ENCODE measurements at regions not wholly inside any gene's neighbourhood (a gene's known extent, or its start where the extent isn't known, plus 50 kb on each side); places are given as distances from the start of the nearest gene placed in this dataset.

DNA sequence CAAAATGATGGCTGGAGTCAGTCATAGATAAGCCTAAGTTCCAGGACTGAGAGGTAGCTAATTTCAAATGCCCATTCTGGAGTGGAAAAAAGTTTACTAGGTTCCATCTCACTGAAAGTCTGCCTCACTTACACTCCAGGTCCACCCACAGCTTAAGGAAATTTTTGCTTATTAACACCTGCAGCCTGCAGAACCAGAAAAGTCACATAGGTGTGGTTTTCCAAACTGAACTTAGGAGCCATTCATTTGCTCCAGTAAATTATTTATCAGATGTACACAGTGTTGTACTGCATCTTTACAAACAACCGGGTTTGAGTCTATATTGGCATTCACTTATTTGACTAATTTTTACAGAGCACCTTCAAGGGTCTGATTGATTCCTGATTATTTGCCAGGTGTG lies 157.4 kb upstream of the ARID2 start:
- TF ChIP-seq, protein P1, sequence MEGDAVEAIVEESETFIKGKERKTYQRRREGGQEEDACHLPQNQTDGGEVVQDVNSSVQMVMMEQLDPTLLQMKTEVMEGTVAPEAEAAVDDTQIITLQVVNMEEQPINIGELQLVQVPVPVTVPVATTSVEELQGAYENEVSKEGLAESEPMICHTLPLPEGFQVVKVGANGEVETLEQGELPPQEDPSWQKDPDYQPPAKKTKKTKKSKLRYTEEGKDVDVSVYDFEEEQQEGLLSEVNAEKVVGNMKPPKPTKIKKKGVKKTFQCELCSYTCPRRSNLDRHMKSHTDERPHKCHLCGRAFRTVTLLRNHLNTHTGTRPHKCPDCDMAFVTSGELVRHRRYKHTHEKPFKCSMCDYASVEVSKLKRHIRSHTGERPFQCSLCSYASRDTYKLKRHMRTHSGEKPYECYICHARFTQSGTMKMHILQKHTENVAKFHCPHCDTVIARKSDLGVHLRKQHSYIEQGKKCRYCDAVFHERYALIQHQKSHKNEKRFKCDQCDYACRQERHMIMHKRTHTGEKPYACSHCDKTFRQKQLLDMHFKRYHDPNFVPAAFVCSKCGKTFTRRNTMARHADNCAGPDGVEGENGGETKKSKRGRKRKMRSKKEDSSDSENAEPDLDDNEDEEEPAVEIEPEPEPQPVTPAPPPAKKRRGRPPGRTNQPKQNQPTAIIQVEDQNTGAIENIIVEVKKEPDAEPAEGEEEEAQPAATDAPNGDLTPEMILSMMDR (IDR thresholded peaks at IDR 0.05) = no peak
- TF ChIP-seq POLR2A (IDR thresholded peaks at IDR 0.05) = no peak

Measured in tibial nerve (tissue), 3 donors.